Stimulated activated CD4-positive, alpha-beta T cell treated with anti-CD3 and anti-CD28 coated beads, Interleukin-15, amount 100 ng/mL, for 24 hours (primary cell): ENCODE measurements at regions not wholly inside any gene's neighbourhood (a gene's known extent, or its start where the extent isn't known, plus 50 kb on each side); places are given as distances from the start of the nearest gene placed in this dataset.

Experiments
- DNase-seq: peaks from one replicate; pipeline ENCODE4 v3.0.0-alpha.2; 2020

DNA sequence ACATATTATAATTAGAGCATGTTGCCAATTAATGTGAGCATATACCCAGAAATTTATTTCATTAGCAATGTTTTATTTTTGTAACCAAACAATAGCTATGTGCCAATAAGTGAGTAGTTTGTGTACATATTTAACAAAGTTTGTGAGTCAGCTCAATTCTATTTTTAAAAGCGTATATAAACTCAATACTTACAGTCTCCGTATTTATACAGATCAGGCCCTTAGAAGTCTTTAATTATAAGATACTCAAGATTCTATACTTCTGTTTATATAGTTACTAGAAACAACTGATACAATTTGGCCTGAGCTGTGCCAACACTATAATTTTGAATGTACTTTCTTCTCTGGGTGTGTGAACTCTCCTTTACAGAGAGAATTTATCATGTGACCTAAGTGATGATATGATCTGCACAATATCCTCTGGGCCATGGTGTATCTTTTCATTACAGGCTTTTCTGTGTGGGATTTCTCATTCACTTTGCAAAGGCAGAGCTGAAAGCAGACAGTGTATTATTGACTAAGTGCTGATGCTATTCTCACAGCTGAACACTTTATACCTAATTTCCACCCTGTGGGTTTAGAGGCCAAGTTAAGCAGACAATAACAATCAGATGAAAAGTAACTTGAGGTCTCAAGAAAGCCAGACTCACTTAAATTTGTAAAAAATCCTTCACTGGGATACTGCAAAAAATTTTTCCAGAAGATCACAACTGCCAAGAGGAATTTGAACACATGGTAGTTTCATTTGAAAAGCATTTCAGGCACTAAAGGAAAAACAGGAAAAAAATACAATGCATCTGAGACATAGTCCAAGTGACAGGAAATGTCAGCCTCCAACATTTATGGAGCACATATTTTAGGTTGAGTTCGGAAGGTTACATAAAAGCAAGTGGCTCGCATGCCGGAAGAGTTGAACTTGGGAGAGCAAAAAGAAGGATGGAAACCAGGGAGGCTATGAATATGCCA, 277.9 kb upstream of the SEMA6D start:
- DNase-seq = no peak

GRCh38 chr15:47442371-47442770, 274.9 kb upstream of the SEMA6D start:
- no peak for DNase-seq

- no peak for DNase-seq
Observed at GRCh38 chr15:47443839-47444238, 273.5 kb upstream of the SEMA6D start.

GRCh38 chr15:47445723-47446392, 271.4 kb upstream of the SEMA6D start:
- no peak for DNase-seq

GRCh38 chr15:47460795-47461573, 256.3 kb upstream of the SEMA6D start:
- DNase-seq = no peak

DNA sequence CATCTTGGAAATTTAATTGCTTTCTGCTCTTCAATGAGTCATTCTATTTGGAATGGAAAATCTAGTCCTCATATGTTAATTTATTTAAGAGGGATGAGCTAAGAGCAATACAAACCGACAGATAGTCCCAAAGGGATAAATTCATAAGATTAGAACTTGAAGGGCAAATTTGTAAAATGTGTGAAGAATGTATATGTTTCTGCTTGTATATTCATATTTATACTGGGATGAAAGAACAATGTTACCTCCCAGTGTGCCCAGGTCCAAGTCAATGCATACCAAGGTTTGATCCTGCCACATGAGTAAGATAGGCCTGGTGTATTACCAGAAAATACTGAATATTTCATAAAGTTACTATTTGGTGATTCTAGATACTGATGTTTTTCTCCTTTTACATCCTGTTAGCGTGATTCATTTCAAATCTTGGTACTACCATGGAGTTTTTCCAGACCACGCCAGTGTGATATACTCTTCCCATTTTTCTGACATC, 255.6 kb upstream of the SEMA6D start:
- DNase-seq = no peak

DNA sequence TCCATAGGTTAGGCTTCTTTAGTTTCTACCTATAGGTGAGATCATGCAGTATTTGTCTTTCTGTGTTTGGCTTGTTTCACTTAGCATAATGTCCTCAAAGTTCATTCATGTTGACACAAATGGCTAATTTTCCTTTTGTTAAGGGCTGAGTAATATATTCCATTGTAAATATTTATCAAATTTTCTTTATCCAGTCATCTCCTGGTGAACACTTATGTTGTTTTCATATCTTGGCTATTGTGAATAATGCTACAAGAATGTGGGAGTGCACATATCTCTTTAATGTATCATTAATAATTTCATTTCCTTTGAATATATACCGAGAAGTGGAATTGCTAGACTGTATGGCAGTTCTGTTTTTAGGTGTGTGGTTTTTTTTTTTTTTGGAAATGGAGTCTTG, 250.9 kb upstream of the SEMA6D start:
- DNase-seq = no peak

GRCh38 chr15:47470983-47471382, 246.3 kb upstream of the SEMA6D start:
- DNase-seq = no peak

DNA sequence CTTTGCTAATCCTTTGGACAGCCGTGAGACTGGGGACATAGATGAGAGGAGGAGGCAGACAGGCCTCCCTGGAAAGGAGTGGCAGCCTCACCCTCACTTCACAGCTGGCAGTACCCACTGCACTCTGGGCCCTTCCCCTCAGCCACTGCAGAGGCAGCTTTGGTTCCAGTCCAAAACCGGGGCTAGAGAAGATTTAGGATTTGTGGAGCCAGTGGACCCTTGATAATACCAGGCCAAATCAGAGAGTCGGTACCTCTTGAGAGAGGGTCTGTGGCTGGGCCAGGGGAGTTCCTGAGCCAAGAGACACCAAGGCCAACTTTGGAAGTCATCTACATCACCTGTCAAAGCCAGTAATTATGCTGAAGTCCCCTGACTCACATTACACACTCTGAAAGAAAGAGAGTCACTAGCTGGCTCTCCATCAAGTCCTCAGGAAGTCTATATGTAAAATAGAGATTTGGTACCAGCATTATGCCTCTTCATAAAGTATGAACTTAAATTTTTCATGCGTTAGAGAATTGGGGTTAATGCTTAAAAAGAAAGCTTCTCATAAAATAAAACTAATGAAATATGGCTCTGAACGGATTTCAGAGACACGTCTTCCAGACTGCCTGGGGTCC, 244.1 kb upstream of the SEMA6D start:
- no peak for DNase-seq

DNA sequence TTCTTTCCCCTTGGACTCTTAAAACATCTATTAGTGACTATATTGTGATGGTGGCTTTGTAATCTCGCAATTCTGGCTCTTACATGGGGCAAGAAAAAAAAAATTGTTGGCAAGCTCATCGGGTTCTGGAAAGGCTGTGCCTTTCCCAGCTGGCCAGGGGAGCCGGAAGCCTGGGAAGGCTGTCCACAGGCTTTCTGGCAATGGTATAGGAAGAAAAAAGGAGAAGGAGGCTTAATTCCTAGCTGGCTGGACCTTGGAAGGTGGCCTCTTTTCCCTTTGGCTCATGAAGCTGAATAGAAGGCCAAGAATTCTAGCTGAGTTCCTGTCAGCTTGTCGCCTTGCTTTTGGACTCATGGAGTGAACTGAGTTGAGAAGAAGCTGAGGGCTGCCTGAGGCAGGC, 243.5 kb upstream of the SEMA6D start:
- no peak for DNase-seq

- no peak for DNase-seq
Observed at GRCh38 chr15:47475336-47475735, 242.0 kb upstream of the SEMA6D start.

DNA sequence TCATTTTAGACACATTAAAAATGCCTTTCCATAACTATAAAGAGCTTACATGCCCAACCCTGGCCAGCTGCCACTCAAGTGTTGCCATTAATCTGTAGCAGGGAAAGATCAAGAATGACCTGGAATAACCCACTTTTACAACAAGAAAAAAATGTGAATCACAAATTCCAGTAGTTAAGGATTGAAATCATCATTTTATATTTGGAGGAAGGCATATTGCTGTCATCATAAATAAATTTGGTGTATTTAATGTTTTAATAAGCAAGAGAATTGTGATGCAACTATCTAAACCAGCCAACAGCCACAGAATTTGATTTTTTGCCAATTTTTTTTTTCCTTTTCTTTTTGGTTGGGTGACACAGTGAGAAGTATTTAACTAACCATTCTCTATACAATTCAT, 240.0 kb upstream of the SEMA6D start:
- DNase-seq = no peak

DNA sequence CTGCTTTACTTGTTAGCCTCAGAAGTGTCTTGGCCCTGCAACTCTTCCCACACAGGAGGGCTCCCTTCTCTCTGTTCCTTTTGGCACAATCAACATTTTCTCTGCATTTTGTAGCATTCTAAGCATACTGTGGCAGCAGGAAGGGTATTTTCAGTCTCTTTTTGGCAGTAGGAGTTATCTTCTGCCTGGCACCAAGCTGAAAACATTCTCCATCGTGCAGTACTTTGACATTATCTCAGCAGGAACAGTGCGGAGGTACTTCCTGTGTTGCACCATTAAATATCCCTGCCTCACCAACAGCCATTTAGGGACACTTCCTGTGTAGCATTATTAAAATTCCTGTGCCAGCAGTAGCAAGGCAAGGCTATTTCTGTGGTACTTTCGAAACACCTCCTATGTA, 233.2 kb upstream of the SEMA6D start:
- no peak for DNase-seq

- DNase-seq = no peak
Observed at GRCh38 chr15:47484997-47485396, 232.3 kb upstream of the SEMA6D start.

- DNase-seq = no peak
Observed at GRCh38 chr15:47485419-47485818, 231.9 kb upstream of the SEMA6D start.

DNA sequence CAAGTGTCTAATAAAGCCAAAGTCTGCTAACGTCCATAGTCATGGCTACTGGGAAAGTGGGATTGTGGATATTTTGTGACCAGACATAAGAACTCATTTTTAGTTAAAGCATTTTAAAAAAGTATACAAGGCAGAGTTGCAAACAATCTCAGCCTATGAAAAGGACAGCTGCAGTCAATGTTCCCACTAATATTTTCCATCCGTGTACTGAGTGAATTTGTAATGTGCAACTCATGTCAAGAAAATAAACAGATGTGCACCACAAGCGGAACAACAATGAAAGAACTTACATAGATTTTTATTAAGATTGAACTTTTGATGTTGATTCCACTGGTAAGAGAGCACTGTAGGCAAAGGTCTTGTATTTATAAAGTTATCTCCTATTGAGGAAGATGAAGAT, 231.3 kb upstream of the SEMA6D start:
- no peak for DNase-seq

DNA sequence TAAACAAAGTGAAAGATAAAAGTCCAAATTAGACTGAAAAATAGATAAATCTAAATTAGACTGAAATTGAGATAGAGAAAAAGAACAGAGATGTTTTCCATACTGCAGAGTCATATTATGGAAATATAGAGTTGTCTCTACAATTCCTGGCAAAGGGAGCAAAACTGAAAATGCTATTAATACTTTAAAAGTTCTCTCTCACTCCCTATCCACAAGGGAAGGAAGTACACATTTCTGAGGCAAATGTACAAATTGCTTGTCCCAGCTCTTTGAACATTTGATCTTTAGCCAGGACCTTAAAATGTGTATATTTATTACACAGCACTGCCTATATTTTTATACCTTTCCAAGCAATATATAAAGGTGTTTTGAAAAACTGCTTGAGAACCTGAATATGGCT, 225.1 kb upstream of the SEMA6D start:
- DNase-seq = no peak

DNA sequence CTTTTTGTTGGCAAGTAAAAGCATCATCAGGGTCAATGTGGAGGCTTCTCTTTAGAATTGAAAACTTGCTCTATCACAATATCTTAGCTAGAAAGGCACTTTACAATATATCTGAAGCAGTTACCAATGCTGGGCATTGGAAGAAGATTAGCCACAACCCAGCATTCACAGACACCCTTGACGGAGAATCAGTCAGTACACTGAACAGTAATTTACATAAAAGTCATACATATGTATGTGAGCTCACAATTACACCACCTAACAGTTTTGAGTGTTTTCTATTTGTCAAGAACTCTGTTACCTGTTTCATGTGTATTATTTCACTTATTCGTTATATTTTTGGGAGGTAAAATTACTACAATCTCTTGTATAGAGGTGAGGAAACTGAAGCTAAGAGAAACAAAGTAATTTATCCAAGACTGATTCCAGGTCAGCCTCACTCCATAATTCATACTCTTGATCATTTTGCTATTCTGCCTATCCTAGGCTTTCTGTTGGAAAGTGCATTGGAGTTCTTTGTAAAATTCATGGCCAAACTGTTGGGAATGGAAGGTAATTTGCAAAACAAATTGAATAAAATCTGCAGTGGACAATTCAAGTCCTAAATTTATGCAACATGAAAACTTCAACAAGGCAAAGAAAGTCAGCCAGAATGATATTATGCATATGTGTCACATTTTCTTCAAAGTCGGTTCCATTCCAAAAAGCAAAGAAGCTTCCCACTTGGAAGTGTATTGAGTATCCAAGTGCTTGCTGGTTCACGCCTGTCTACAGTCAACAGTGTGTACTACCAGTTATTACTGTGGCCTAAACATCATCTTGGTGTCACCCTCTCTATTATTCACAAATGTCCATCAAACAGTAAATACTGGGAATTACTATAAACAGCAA, 223.7 kb upstream of the SEMA6D start:
- DNase-seq = no peak

- DNase-seq = no peak
Observed at GRCh38 chr15:47496343-47497185, 220.7 kb upstream of the SEMA6D start.

GRCh38 chr15:47500842-47501241, 216.5 kb upstream of the SEMA6D start:
- DNase-seq = no peak

DNA sequence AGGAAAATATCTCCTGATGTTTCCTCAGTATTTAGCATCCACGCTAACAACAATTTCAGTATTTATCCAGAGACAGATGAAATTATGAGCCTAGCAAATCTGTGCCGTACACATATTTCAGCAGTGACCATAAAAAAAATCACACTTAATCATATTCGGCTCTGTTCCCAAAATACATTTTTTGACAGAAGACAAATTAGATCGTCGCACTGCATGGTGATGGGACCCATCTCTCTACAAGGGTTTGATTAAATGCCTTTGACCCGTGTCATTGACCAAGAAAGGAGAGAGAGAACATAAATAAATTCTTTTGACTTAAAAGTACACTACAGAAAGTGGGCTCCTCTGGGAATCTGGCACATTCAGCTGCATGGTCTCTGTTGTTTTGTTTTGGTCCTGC, 215.3 kb upstream of the SEMA6D start:
- no peak for DNase-seq
